ENCODE measurements at regions not wholly inside any gene's neighbourhood (a gene's known extent, or its start where the extent isn't known, plus 50 kb on each side); places are given as distances from the start of the nearest gene placed in this dataset.

DNA sequence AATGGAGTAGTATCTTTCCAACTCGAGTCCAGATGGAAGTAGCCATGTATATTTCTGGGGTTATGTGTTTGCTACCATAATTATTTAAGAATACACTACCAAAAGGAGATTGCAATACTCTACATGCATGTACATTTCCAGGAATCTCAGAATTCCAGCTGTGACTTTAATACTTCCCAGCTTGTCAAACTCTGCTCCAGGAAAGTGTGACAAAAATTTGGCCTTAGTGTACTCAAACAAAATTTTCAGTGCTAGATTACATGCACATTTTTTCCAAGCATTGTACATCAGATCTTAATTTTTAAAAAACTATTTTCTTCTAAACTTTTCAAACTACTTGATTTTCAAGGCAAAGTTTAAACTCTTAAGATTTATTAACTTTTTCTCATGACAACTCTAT is 1791.6 kb downstream of the SUCLG1 start:
- Histone ChIP-seq H3K9me3 (replicated peaks; ENCODE audit: control insufficient read depth, low read depth, low read length) (no peaks in the 10 kb centered on the region), H3K27ac (ENCODE audit: low read length) (no peak overlapping the region), H3K4me1 (ENCODE audit: control insufficient read depth, insufficient read depth, low read length) (no peaks in the 10 kb centered on the region), H3K27me3 (ENCODE audit: control insufficient read depth, insufficient read depth, low read length) (no peaks in the 10 kb centered on the region), H3K36me3 (ENCODE audit: control insufficient read depth, insufficient read depth, low read length) (no peaks in the 10 kb centered on the region), H3K4me3 (ENCODE audit: low read length) (no peak overlapping the region)
- peak; percentile 79 for DNase-seq
- no CpG with 5 or more reads among the region's 1 CpG for WGBS (ENCODE audit: insufficient coverage)

DNA sequence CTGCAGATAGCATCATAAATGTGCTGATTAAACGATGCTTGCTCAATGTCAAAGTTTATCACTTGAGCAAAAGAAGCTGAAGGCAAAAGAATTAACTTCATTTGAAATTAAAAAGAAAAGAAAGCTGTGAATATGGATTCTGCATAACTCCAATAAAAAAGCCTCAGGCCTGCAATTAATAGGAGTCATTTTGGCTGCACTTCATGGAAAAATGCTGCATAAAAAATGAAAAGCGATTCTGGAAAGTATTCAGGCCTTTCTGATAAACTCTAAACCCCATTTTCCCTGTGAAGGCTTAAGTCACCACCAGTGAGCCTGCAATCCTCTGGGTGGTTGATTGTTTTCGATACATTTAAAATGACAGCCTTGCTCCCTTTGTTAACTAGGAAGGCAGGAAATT is 1793.4 kb downstream of the SUCLG1 start:
- DNase-seq = peak; percentile 22
- Histone ChIP-seq H3K36me3 (ENCODE audit: control insufficient read depth, insufficient read depth, low read length) (no peaks in the 10 kb centered on the region), H3K9me3 (replicated peaks; ENCODE audit: control insufficient read depth, low read depth, low read length) (no peaks in the 10 kb centered on the region), H3K27ac (ENCODE audit: low read length) (no peak overlapping the region), H3K27me3 (ENCODE audit: control insufficient read depth, insufficient read depth, low read length) (no peaks in the 10 kb centered on the region), H3K4me1 (ENCODE audit: control insufficient read depth, insufficient read depth, low read length) (no peaks in the 10 kb centered on the region), H3K4me3 (ENCODE audit: low read length) (no peak overlapping the region)
- no CpG with 5 or more reads among the region's 3 CpGs for WGBS (ENCODE audit: insufficient coverage)

DNA sequence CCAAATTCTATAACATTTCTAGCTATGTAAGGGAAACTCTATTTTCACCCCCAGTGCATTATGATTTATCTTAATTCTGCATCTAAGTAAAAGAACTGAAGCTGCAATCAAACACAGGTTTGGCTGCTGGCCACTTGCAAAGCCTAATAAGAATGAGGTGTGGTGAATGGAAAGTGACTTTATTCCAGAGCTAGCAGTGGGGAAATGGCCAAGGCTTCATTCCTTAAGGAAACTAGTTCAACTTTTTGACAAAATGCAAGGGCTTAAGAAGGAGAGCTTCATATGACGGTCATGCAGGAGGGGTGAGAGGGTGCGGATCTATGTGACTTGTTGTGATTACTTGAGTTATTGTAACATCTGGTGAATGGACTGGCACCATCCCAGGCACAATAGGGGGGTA is 1802.0 kb downstream of the SUCLG1 start:
- 30% methylated on average over 2 of the region's 2 CpGs for WGBS (ENCODE audit: insufficient coverage)

DNA sequence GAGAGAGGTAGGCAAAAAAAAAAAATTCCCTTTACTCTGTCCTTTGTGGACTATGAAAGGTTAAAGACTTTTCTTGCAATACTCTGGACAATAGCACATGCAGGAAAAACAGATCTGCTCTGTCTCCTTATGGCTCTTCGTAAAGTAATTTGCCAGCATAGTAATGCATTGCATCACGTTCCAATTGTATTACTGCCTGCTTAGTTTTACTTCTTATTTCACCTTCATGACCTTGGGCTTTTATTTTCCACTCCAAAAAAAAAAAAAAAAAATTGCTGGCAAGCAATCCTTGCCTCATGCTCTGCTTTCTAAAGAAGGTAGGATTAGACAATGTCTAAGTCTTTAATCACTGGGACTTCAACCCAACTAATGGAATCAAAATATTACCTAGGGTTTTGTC is 1802.7 kb downstream of the SUCLG1 start:
- WGBS (ENCODE audit: insufficient coverage) = no CpG with 5 or more reads among the region's 2 CpGs

More for the DNA sequence above, 1802.0 kb downstream of the SUCLG1 start:
- Histone ChIP-seq H3K36me3 (ENCODE audit: control insufficient read depth, insufficient read depth, low read length) (no peaks in the 10 kb centered on the region), H3K27me3 (ENCODE audit: control insufficient read depth, insufficient read depth, low read length) (no peaks in the 10 kb centered on the region), H3K4me1 (ENCODE audit: control insufficient read depth, insufficient read depth, low read length) (no peaks in the 10 kb centered on the region), H3K4me3 (ENCODE audit: low read length) (no peak overlapping the region), H3K9me3 (replicated peaks; ENCODE audit: control insufficient read depth, low read depth, low read length) (no peaks in the 10 kb centered on the region), H3K27ac (ENCODE audit: low read length) (no peak overlapping the region)
- peak; percentile 74 for DNase-seq

DNA sequence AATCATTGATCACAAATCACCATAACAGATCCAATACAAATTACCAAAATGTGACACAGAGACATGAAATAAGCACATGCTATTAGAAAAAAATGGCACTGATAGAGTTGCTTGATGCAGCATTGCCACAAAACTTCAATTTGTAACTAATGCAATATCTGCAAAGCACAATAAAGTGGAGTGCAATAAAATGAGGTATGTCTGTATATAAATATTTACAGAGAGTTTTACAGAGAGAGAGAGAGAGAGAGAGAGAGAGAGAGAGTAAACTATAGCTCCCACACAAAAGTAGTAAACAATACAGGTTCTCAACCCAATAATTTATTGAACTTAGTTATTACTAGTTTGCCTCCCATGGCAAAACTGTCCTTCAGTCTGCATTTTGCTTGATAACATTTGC is 1807.0 kb downstream of the SUCLG1 start:
- Histone ChIP-seq H3K4me3 (ENCODE audit: low read length) (no peak overlapping the region), H3K4me1 (ENCODE audit: control insufficient read depth, insufficient read depth, low read length) (no peaks in the 10 kb centered on the region), H3K36me3 (ENCODE audit: control insufficient read depth, insufficient read depth, low read length) (no peaks in the 10 kb centered on the region), H3K27me3 (ENCODE audit: control insufficient read depth, insufficient read depth, low read length) (no peaks in the 10 kb centered on the region), H3K27ac (ENCODE audit: low read length) (no peak overlapping the region), H3K9me3 (replicated peaks; ENCODE audit: control insufficient read depth, low read depth, low read length) (no peaks in the 10 kb centered on the region)
- no peak for DNase-seq

More for the DNA sequence above, 1802.7 kb downstream of the SUCLG1 start:
- H3K27me3 ChIP-seq (ENCODE audit: control insufficient read depth, insufficient read depth, low read length) = no peaks in the 10 kb centered on the region
- no peak overlapping the region for H3K27ac ChIP-seq (ENCODE audit: low read length)
- H3K9me3 ChIP-seq (replicated peaks; ENCODE audit: control insufficient read depth, low read depth, low read length) = no peaks in the 10 kb centered on the region
- H3K4me3 ChIP-seq (ENCODE audit: low read length) = no peak overlapping the region
- H3K36me3 ChIP-seq (ENCODE audit: control insufficient read depth, insufficient read depth, low read length) = no peaks in the 10 kb centered on the region
- H3K4me1 ChIP-seq (ENCODE audit: control insufficient read depth, insufficient read depth, low read length) = no peaks in the 10 kb centered on the region
- DNase-seq = peak; percentile 44

DNA sequence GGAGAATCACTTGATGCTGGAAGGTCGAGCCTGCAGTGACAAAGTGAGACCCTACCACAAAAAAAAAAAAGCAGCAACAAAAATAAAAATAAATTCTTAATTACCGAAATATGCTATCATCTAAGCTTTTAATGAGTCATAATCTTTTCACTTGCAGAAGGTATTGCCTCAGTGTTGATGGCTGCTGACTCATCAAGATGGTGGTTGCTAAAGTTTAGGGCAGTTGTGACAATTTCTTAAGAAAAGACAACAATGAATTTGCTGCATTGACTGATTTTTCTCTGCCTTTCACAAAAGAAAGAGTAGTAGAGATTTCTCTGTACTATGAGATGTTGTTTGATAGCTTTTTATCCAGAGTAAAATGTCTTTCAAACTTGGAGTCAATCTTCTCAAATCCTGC is 1809.0 kb downstream of the SUCLG1 start:
- no peaks in the 10 kb centered on the region for H3K9me3 ChIP-seq (replicated peaks; ENCODE audit: control insufficient read depth, low read depth, low read length)
- no peaks in the 10 kb centered on the region for H3K36me3 ChIP-seq (ENCODE audit: control insufficient read depth, insufficient read depth, low read length)
- H3K27ac ChIP-seq (ENCODE audit: low read length) = no peak overlapping the region
- no peak overlapping the region for H3K4me3 ChIP-seq (ENCODE audit: low read length)
- no peaks in the 10 kb centered on the region for H3K27me3 ChIP-seq (ENCODE audit: control insufficient read depth, insufficient read depth, low read length)
- no peaks in the 10 kb centered on the region for H3K4me1 ChIP-seq (ENCODE audit: control insufficient read depth, insufficient read depth, low read length)
- no CpG with 5 or more reads among the region's 2 CpGs for WGBS (ENCODE audit: insufficient coverage)
- no peak for DNase-seq

DNA sequence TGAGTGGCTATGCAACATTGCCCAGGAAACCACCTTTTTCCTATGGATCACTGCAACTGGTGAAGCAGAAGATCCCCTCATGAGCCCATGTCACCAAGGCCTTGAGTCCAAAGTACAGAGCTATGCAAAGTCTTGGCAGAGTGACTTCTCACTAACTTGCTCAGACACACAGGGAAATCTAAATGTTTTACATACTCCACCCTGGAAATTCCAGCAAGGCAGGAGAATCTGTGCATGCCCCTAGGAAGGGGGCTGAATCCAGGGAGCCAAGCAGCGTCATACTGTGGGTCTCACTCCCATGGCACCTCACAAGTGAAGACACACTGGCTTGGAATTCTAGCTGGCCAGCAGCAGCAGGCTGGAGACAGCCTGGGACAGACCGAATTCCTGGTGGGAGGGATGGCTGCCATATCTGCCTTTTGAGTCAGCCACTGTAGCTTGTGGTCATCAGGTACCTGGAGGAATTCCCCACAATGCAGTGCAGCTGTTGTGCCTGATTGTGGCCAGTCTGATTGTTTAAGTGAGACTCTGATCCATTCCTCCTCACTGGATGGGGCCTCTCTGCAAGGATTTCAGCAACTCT is 1817.4 kb downstream of the SUCLG1 start:
- no peaks in the 10 kb centered on the region for H3K27me3 ChIP-seq (ENCODE audit: control insufficient read depth, insufficient read depth, low read length)
- peaks cover 3% of the 10 kb centered on the region for H3K9me3 ChIP-seq (replicated peaks; ENCODE audit: control insufficient read depth, low read depth, low read length)
- no peak overlapping the region for H3K4me3 ChIP-seq (ENCODE audit: low read length)
- no peaks in the 10 kb centered on the region for H3K36me3 ChIP-seq (ENCODE audit: control insufficient read depth, insufficient read depth, low read length)
- 100% methylated on average over 1 of the region's 2 CpGs for WGBS (ENCODE audit: insufficient coverage)
- DNase-seq = no peak
- no peaks in the 10 kb centered on the region for H3K4me1 ChIP-seq (ENCODE audit: control insufficient read depth, insufficient read depth, low read length)
- H3K27ac ChIP-seq (ENCODE audit: low read length) = no peak overlapping the region

DNA sequence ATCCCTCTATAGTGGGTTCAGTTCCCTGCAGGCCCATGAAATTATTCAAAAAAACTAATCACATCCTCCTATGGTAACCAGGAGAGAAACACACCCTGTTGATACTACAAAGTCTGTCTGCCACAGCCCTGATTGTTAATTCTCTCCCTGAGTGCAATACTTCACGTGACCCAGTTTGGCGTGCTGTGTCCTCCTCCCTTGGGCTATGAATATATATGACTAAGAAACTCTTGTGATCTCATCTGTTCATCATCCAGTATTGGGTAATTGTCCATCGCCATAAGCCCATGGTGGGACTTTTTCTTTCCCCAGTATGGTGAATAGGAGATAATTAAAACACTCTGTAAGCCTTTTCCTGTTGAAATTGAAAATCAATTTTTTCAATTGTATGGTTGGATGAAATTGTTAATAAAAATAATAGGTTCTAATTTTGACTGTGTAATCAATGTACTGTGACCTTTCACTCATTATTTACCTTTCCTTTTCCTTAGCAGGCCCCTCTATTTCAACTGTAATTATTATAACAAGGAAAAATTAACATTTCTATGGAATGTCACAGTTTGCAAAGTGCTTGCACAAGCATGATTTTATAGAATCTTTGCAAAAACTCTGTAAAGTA is 1822.6 kb downstream of the SUCLG1 start:
- peaks cover 3% of the 10 kb centered on the region for H3K9me3 ChIP-seq (replicated peaks; ENCODE audit: control insufficient read depth, low read depth, low read length)
- H3K27ac ChIP-seq (ENCODE audit: low read length) = no peak overlapping the region
- WGBS (ENCODE audit: insufficient coverage) = no CpG with 5 or more reads among the region's 3 CpGs
- no peaks in the 10 kb centered on the region for H3K4me1 ChIP-seq (ENCODE audit: control insufficient read depth, insufficient read depth, low read length)
- no peak overlapping the region for H3K4me3 ChIP-seq (ENCODE audit: low read length)
- no peaks in the 10 kb centered on the region for H3K27me3 ChIP-seq (ENCODE audit: control insufficient read depth, insufficient read depth, low read length)
- no peak for DNase-seq
- no peaks in the 10 kb centered on the region for H3K36me3 ChIP-seq (ENCODE audit: control insufficient read depth, insufficient read depth, low read length)

DNA sequence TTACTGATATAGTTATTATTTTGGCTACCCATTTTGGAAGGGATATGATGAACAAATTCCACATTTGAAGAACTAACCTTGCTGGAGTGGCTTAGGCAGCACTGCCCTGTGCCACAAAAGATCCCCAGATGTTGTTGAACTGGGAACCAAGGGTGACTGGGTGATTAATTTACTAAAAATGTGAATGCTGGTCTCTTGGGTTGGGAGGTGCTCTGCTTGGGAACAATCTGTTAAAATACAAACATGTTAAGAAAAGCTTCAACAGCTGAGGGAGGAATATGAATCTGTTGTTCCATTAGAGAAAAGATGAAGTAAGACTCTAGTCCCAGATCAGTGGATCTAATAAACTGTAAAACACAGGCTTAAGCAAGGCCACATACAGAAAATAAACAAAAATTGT is 1860.1 kb downstream of the SUCLG1 start:
- Histone ChIP-seq H3K27me3 (ENCODE audit: control insufficient read depth, insufficient read depth, low read length) (no peaks in the 10 kb centered on the region), H3K4me1 (ENCODE audit: control insufficient read depth, insufficient read depth, low read length) (no peaks in the 10 kb centered on the region), H3K36me3 (ENCODE audit: control insufficient read depth, insufficient read depth, low read length) (no peaks in the 10 kb centered on the region), H3K27ac (ENCODE audit: low read length) (no peak overlapping the region), H3K9me3 (replicated peaks; ENCODE audit: control insufficient read depth, low read depth, low read length) (no peaks in the 10 kb centered on the region), H3K4me3 (ENCODE audit: low read length) (no peak overlapping the region)
- no peak for DNase-seq

DNA sequence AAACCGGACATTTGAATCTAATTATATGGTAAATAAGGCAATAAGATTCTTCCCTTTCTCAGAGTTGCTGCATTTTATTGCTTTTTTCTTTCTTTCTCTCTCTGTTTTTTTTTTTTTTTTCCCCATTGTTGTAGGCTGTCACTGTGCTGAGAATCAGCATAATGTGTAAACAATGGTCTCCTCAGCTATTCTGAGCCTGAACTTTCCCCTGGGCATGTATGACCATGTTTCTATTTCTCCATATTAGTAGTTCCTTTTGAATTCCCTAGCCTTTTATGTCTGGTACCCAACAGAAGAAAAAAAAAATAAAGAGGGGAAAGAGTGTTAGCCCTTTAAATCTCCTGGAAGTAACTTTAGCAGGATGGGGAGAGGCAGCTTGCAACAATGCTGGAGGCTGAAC is 1862.5 kb downstream of the SUCLG1 start:
- no peaks in the 10 kb centered on the region for H3K9me3 ChIP-seq (replicated peaks; ENCODE audit: control insufficient read depth, low read depth, low read length)
- no CpG with 5 or more reads among the region's 1 CpG for WGBS (ENCODE audit: insufficient coverage)
- H3K36me3 ChIP-seq (ENCODE audit: control insufficient read depth, insufficient read depth, low read length) = no peaks in the 10 kb centered on the region
- H3K27me3 ChIP-seq (ENCODE audit: control insufficient read depth, insufficient read depth, low read length) = no peaks in the 10 kb centered on the region
- H3K27ac ChIP-seq (ENCODE audit: low read length) = no peak overlapping the region
- no peak overlapping the region for H3K4me3 ChIP-seq (ENCODE audit: low read length)
- DNase-seq = no peak
- H3K4me1 ChIP-seq (ENCODE audit: control insufficient read depth, insufficient read depth, low read length) = no peaks in the 10 kb centered on the region

DNA sequence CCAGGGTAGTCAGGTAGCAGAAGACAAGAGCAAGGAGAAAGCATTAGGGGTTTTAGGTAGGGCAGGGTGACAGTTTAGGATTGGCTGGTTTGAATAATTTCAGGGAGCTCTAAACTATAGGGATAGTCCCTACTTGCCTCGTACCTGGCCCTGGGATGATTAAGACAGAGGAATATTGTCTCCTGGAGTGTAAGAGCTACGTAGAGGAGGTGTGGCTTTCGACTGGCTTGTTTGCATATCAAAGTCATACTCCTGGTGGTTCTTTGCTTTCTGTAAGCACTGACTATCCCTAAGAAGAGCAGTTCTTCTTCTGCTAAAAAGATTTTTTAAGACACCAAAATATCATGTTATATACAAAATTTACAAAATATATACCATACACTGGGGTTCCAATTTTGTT is 1867.4 kb downstream of the SUCLG1 start:
- Histone ChIP-seq H3K27ac (ENCODE audit: low read length) (no peak overlapping the region), H3K27me3 (ENCODE audit: control insufficient read depth, insufficient read depth, low read length) (no peaks in the 10 kb centered on the region), H3K9me3 (replicated peaks; ENCODE audit: control insufficient read depth, low read depth, low read length) (no peaks in the 10 kb centered on the region), H3K36me3 (ENCODE audit: control insufficient read depth, insufficient read depth, low read length) (no peaks in the 10 kb centered on the region), H3K4me1 (ENCODE audit: control insufficient read depth, insufficient read depth, low read length) (no peaks in the 10 kb centered on the region), H3K4me3 (ENCODE audit: low read length) (no peak overlapping the region)
- no peak for DNase-seq
- WGBS (ENCODE audit: insufficient coverage) = no CpG with 5 or more reads among the region's 3 CpGs
